CD4-positive, alpha-beta T cell treated with Interferon gamma for 1 hour (primary cell): ENCODE measurements at regions not wholly inside any gene's neighbourhood (a gene's known extent, or its start where the extent isn't known, plus 50 kb on each side); places are given as distances from the start of the nearest gene placed in this dataset.
"Not testable (repeated sequence)": the region's sequence is repeated elsewhere in the genome, so short reads cannot be mapped to it uniquely, and the experiment has no call there.

ENCODE experiments used
- DNase-seq: peaks from one replicate; pipeline ENCODE4 v3.0.0-alpha.2; 2020

DNA sequence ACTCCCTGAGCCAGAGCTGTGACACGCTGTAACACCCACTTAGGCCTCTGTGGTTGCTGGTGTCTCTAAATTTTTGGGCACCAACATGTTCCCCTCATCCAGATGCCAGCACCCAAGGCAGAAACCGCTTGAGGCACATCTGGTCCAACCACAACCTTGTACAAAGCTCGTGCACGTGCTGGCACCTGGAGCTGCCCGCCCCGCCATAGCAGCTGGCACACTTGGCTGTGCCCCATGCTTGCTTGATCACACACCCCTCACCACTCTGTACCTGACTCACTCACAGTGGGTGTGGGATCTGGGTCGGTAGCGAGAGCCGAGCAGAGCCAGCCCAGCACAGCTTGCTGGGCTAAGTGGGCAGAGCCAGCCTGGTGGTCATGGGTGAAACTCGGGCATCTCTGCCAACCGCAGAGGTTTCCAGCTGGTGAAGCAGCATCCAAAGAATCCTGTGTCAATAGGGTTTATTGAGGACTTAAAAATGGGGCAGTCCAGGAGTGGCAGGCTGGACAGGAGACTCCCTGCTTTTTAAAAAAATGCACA is 1210.4 kb downstream of the TYW1 start:
- no peak for DNase-seq

DNA sequence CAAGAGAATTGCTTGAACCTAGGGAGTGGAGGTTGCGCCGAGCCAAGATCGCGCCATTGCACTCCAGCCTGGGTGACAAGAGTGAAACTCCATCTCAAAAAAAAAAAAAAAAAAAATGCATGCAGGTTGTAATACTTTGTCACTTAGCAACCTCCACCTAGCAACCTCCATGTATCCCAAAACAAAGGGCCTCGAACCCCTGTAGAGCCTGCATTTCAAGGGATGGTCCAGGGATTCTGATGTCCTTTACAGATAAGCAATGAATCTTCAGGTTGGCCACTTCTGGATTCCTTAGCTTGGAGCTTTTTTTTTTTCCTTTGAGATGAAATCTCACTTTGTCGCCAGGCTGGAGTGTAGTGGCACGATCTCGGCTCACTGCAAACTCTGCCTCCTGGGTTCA is 1211.0 kb downstream of the TYW1 start:
- no peak for DNase-seq

DNA sequence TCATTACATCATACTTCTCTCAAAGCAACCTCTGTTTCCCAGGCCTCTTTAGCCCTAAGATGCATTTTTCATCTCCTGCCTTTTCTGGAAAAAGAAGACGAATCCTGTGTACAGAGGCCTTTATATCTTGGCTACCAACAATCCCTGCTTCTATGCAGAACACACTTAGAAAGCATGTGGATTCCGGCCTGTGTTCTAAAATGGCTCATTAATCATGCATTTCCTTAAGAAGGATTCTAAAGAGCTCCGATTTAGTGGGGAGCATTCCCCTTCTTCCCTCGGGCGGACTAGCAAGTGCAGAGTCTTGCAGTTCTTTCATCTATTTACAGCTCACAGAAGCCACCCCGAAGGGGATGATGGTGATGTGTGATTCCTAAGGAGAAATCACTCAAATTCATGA is 1212.9 kb downstream of the TYW1 start:
- DNase-seq: no peak

GRCh38 chr7:68213838-68214237 is 1217.2 kb downstream of the TYW1 start:
- DNase-seq: no peak

GRCh38 chr7:68216051-68216450 is 1219.4 kb downstream of the TYW1 start:
- no peak for DNase-seq

DNA sequence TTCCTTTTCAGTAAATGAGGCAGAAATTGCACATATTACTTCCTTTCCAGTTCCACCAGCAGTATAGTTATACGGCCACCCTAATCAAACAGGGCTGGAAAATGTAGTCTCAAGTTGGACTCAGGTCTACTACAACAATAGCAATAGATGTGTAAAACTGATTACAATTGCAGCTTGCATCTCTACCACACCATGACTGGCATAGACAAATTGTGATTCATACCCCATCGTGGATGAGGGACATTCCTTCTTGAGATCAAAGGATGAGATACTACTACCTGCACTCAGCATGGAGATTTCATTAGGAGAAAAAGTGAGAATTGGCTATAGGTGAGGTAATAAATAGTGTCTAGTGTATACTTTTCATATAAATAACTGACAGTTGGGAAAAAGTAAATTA is 1220.8 kb downstream of the TYW1 start:
- DNase-seq: no peak

DNA sequence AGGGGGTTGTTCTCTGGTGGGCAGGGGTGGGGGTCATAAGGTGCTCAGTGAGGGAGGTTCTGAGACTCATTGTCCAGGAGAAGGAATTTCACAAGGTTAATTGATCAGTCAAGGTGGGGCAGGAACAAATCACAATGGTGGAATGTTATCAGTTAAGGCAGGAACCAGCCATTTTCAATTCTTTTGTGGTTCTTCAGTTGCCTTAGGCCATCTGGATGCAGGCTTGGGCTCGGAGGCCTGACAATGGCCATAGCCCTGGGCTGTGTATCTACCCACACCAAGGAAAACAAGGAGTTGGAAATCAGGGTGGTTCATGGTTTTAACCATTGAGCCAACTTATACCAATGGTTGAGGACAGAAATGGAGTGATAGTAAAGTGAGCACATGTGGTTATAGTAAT is 1221.8 kb downstream of the TYW1 start:
- DNase-seq: no peak

GRCh38 chr7:68222311-68222710 is 1225.7 kb downstream of the TYW1 start:
- no peak for DNase-seq

DNA sequence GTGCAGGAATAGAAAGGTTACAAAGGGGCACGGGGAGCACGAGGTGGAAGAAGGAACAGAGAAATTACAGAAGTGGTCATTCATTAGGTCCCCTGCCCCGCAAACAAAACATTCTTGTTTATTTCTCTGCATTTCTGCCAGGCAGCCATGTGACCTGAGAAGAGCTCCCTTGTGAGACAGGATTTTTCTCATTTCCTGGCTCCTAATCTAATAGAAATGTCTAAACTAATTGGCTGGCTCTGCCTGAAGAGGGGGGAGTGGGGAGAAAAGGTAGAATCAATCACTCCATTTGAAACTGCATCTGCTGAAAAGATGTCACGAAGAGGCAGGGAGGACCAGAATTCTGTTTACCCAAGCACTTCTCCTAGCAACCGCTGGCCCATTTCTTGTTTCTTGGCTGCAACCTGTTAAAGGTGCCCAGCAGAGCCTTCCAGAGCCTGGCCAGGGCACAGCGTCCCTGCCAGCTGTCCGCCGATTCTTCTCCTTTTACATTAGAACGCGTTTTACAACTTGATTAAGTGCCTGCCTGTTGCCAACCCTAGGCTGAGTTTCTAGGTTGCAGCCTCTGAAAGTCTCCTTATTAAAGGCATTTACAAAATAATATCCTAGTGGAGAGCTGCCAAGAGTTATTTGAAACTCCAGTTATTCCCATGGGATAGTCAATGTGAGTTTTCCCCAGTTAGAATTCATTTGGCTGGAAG is 1227.6 kb downstream of the TYW1 start:
- no peak for DNase-seq

DNA sequence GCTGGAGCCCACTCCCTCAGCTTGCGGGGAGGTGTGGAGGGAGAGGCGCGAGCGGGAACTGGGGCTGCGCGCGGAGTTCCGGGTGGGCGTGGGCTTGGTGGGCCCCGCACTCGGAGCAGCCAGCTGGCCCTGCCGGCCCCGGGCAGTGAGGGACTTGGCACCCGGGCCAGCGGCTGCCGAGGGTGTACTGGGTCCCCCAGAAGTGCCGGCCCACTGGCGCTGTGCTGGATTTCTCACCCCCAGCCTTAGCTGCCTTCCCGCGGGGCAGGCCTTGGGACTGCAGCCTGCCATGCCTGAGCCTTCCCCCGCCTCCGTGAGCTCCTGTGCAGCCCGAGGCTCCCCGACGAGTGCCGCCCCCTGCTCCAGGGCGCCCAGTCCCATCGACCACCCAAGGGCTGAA is 1234.4 kb downstream of the TYW1 start:
- not testable (repeated sequence) for DNase-seq

- DNase-seq: no peak
These were observed 1239.3 kb downstream of the TYW1 start for GRCh38 chr7:68235937-68236336.

DNA sequence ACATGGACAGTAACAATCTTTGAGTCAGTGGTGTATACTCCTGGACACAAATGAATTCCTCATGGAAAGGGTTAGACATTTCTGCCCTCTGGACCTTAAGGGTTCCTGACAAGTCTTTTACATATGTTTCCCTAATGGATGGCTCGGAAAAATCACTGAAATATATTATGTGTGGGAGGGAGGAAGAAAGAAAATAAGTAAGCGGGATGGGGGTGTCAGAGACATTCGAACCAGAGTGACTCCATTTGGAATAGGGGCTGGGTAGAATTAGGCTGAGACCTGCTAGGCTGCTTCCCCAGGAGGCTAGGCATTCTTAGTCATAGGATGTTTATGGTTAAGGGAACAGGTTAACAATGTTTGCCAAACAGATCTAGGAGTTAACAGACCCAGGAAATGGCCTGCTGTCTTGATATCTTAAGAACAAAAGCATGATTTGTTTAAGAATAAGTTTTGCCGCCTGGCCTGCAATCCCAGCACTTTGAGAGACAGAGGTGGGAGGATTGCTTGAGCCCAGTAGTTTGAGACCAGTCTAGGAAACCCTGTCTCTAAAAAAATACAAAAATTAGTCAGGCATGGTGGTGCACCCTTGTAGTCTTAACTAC is 1241.7 kb downstream of the TYW1 start:
- no peak for DNase-seq

- DNase-seq: no peak
These were observed 1246.5 kb downstream of the TYW1 start for GRCh38 chr7:68243128-68243527.

- DNase-seq: no peak
These were observed 1247.8 kb downstream of the TYW1 start for GRCh38 chr7:68244389-68244788.

GRCh38 chr7:68245688-68246087 is 1249.1 kb downstream of the TYW1 start:
- DNase-seq: no peak

- no peak for DNase-seq
These were observed 1249.6 kb downstream of the TYW1 start for GRCh38 chr7:68246189-68246633.

- DNase-seq: no peak
These were observed 1250.5 kb downstream of the TYW1 start for GRCh38 chr7:68247126-68247525.

- no peak for DNase-seq
These were observed 1250.9 kb downstream of the TYW1 start for GRCh38 chr7:68247571-68247970.

GRCh38 chr7:68248973-68249372 is 1252.3 kb downstream of the TYW1 start:
- no peak for DNase-seq

GRCh38 chr7:68249611-68250010 is 1253.0 kb downstream of the TYW1 start:
- no peak for DNase-seq

GRCh38 chr7:68250143-68250542 is 1253.5 kb downstream of the TYW1 start:
- DNase-seq: no peak

DNA sequence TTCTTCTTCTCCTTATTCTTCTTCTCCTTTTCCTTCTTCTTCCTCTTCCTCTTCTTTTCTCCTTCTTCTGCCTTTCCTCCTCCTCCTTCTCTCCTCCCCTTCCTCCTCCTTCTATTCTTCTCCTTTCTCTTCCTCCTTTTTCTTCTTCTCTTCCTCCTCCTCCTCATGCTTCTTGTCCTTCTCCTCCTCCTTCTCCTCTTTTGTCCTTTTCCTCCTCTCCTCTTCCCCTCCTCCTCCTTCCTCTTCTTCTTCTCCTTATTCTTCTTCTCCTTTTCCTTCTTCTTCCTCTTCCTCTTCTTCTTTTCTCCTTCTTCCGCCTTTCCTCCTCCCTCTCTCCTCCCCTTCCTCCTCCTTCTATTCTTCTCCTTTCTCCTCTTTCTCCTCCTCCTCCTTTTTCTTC is 1258.2 kb downstream of the TYW1 start:
- not testable (repeated sequence) for DNase-seq

DNA sequence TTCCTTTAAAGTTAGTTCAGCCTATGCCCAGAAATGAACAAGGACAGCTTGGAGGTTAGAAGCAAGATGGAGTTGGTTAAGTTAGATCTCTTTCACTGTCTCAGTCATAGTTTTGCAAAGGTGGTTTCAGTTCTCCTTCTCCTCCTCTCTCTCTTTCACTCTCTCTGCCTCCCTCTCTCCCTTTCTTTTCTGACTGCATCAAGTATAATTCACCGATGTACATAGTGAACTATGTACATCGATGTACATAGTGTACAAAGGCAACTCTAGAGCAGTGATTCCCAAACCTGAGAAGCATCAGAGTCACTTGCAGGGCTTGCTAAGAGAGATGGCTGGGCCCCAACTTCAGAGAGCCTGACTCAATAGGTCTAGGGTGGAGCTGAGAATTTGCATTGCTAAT is 1259.7 kb downstream of the TYW1 start:
- no peak for DNase-seq

- DNase-seq: no peak
These were observed 1262.0 kb downstream of the TYW1 start for GRCh38 chr7:68258609-68259008.

DNA sequence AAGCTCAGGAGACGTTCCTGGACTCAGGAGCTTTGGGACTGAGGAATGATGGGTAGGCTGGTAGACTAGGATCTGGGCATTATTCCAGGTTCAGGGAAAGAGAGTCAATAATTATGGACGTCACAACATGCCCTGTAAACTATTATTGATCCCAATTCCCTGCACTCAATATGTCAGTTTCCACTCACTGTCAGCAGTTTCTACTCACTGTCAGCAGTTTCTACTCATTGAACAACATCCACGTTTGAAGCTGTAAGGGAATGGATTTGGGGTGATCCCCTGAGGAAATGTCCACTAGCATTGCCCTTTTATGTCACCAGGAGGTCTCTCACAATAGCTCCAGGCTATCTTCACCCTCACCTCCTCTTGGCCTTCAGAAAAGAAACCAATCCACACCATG is 1268.6 kb downstream of the TYW1 start:
- DNase-seq: no peak
